ENCODE measurements at regions not wholly inside any gene's neighbourhood (a gene's known extent, or its start where the extent isn't known, plus 50 kb on each side); places are given as distances from the start of the nearest gene placed in this dataset.
"Not testable (repeated sequence)": the region's sequence is repeated elsewhere in the genome, so short reads cannot be mapped to it uniquely, and the experiment has no call there.

- no peak for DNase-seq
Observed at GRCh38 chr1:30100524-30100862, 622.9 kb downstream of the MATN1 start.

- DNase-seq, result no peak
Observed at GRCh38 chr1:30099587-30100523, 623.5 kb downstream of the MATN1 start.

- DNase-seq, result not testable (repeated sequence)
Observed at GRCh38 chr1:30097851-30098250, 625.5 kb downstream of the MATN1 start.

GRCh38 chr1:30095451-30096025, 627.8 kb downstream of the MATN1 start:
- DNase-seq, result no peak

- no peak for DNase-seq
Observed at GRCh38 chr1:30095051-30095450, 628.3 kb downstream of the MATN1 start.

- no peak for DNase-seq
Observed at GRCh38 chr1:30092051-30092858, 631.1 kb downstream of the MATN1 start.

- no peak for DNase-seq
Observed at GRCh38 chr1:30090162-30090820, 633.1 kb downstream of the MATN1 start.

GRCh38 chr1:30089024-30089430, 634.4 kb downstream of the MATN1 start:
- no peak for DNase-seq

GRCh38 chr1:30088594-30088993, 634.8 kb downstream of the MATN1 start:
- DNase-seq, result no peak

- DNase-seq, result no peak
Observed at GRCh38 chr1:30087465-30087864, 635.9 kb downstream of the MATN1 start.

GRCh38 chr1:30085811-30086770, 637.3 kb downstream of the MATN1 start:
- DNase-seq, result no peak

- DNase-seq, result no peak
Observed at GRCh38 chr1:30084909-30085571, 638.3 kb downstream of the MATN1 start.

GRCh38 chr1:30083800-30084464, 639.5 kb downstream of the MATN1 start:
- DNase-seq, result no peak

GRCh38 chr1:30081379-30082102, 641.8 kb downstream of the MATN1 start:
- DNase-seq, result no peak

GRCh38 chr1:30075916-30076315, 647.5 kb downstream of the MATN1 start:
- DNase-seq, result not testable (repeated sequence)

- DNase-seq, result no peak
Observed at GRCh38 chr1:30068787-30069472, 654.5 kb downstream of the MATN1 start.

GRCh38 chr1:30064547-30064946, 658.8 kb downstream of the MATN1 start:
- no peak for DNase-seq

- no peak for DNase-seq
Observed at GRCh38 chr1:30063621-30064280, 659.6 kb downstream of the MATN1 start.
